ENCODE measurements at regions not wholly inside any gene's neighbourhood (a gene's known extent, or its start where the extent isn't known, plus 50 kb on each side); places are given as distances from the start of the nearest gene placed in this dataset.
A peak's percentile ranks its signal among the peaks of the same experiment; 100 is the strongest.

GRCh38 chr12:62006076-62006732 lies 254.0 kb upstream of the USP15 start:
- intact Hi-C loops (cut with micrococcal nuclease): loop anchor here (10.0 kb wide), 3 partner anchors 119 to 1901 kb away; a partner anchor contains a TSS
- FAIRE-seq: peak; percentile 85
- TF ChIP-seq DEAF1 (CRISPR knock-in tag; IDR thresholded peaks at IDR 0.05) (0 out of 2 replicates have a peak, but pooled peaks have one; percentile 13), NBN (IDR thresholded peaks at IDR 0.05; ENCODE audit: low read depth) (no peak), SAFB (IDR thresholded peaks at IDR 0.05; ENCODE audit: borderline replicate concordance, low read depth, low read length) (no peak), BCLAF1 (IDR thresholded peaks at IDR 0.05; ENCODE audit: borderline replicate concordance in 1 of 2, control insufficient read depth in 1 of 2, low read depth in 2 of 2, low read length in 1 of 2) (no peak), ATF3 (IDR thresholded peaks at IDR 0.05) (peak; percentile 71), ATF3 (CRISPR knock-in tag; conservative IDR thresholded peaks at IDR 0.05) (no peak), SMC3 (conservative IDR thresholded peaks at IDR 0.05; ENCODE audit: insufficient read depth, low read depth, low read length) (peak; percentile 65), CEBPB (tag; IDR thresholded peaks at IDR 0.05) (peak; percentile 46; the same call in 1 of the 2 replicates), CTCF (IDR thresholded peaks at IDR 0.05 in 2 of 3, conservative IDR thresholded peaks at IDR 0.05 in 1 of 3; ENCODE audit: insufficient read depth in 2 of 3, low read depth in 1 of 3, low read length in 3 of 3) (peak; percentile 35 to 67 (median 63); a peak in 5 of 6 replicates), CEBPG (CRISPR knock-in tag; IDR thresholded peaks at IDR 0.05) (no peak), CEBPG (tag; conservative IDR thresholded peaks at IDR 0.05 in 1 of 2, IDR thresholded peaks at IDR 0.05 in 1 of 2) (peak; percentile 17 to 44; a peak in 1 of 4 replicates), CBX2 (IDR thresholded peaks at IDR 0.05; ENCODE audit: insufficient read depth, low read length, poor library complexity, severe bottlenecking) (no peak), ZKSCAN1 (IDR thresholded peaks at IDR 0.05; ENCODE audit: low read depth, low read length) (no peak)

More at GRCh38 chr12:62006076-62006732, 254.0 kb upstream of the USP15 start:
- no peaks in the 10 kb centered on the region for H3K79me2 ChIP-seq (ENCODE audit: control insufficient read depth, insufficient read depth, low read length)
- no peaks in the 10 kb centered on the region for H4K20me1 ChIP-seq (replicated peaks; ENCODE audit: control insufficient read depth, insufficient read depth, low read length)
- DNase-seq (ENCODE audit: extremely low read depth in 1 of 4, low spot score in 3 of 4) (peak; percentile 36 to 49 (median 38)), ATAC-seq (peak; percentile 73)
- H3K4me1 ChIP-seq (replicated peaks in 1 of 2; ENCODE audit: control insufficient read depth in 2 of 2, insufficient read depth in 2 of 2, low read length in 2 of 2): no peaks in the 10 kb centered on the region
- no peak overlapping the region for H3K4me3 ChIP-seq
- ChIA-PET CTCF (ENCODE audit: low intra/inter-chr PET ratio) (no interaction called here), POLR2A (no interaction called here)
- H3K36me3 ChIP-seq (ENCODE audit: control insufficient read depth, insufficient read depth, low read length): no peaks in the 10 kb centered on the region
- no peak overlapping the region for H3K4me2 ChIP-seq (ENCODE audit: insufficient read depth, low read length)
- H2AFZ ChIP-seq (ENCODE audit: low read depth, low read length): no peak overlapping the region
- BruUV-seq (replicated peaks): no TSS peak
- no peaks in the 10 kb centered on the region for H3K27me3 ChIP-seq (ENCODE audit: control insufficient read depth in 2 of 2, insufficient read depth in 2 of 2, low read length in 2 of 2)
- WGBS (ENCODE audit: insufficient coverage, low coverage, missing lambda C conversion rate): 1% methylated on average over 5 of the region's 5 CpGs
- H3K9ac ChIP-seq (ENCODE audit: insufficient read depth in 1 of 2, low read depth in 2 of 2, low read length in 2 of 2): no peak overlapping the region
- no peaks in the 10 kb centered on the region for H3K9me1 ChIP-seq (ENCODE audit: control insufficient read depth, insufficient read depth, low read length)
- H3K9me3 ChIP-seq (replicated peaks; ENCODE audit: control insufficient read depth, insufficient read depth, low read depth, low read length): no peaks in the 10 kb centered on the region
- H3K27ac ChIP-seq (ENCODE audit: extremely low read depth, low read depth, low read length): no peak overlapping the region
- in situ Hi-C loops (cut with MboI): no loop called here

Measured in K562 (cell line).